SK-N-SH (cell line): ENCODE measurements at regions not wholly inside any gene's neighbourhood (a gene's known extent, or its start where the extent isn't known, plus 50 kb on each side); places are given as distances from the start of the nearest gene placed in this dataset.

Source experiments
- CTCF ChIA-PET: fragments of 300-600, 350-600 bp; formaldehyde crosslinking; extraction: SDS; loops from one replicate; lab custom pipeline; 2021; lab: Yijun Ruan, JAX
- POLR2A ChIA-PET: fragments of 350-600 bp; sonication (Branson Sonifier 250); formaldehyde crosslinking; extraction: SDS; loops from one replicate; lab custom pipeline; 2020; ENCODE audit warnings: antibody characterized with exemption, inconsistent platforms; lab: Yijun Ruan, JAX
- DNase-seq: peaks from one replicate; pipeline ENCODE4 v3.0.0; 2012
- H2AFZ ChIP-seq: fragments of 200-600 bp; sonication (generic); 2 replicates; pipeline ENCODE4 v1.8.1; 2016; ENCODE audit warnings: antibody characterized with exemption, mild to moderate bottlenecking, low read depth
- H3F3A ChIP-seq: fragments of 200-600 bp; sonication (generic); replicated peaks from 2 replicates; pipeline ENCODE3; 2016; ENCODE audit warnings: antibody characterized with exemption, mild to moderate bottlenecking; ENCODE audit not compliant: insufficient read depth
- H3K27ac ChIP-seq, 2 experiments: fragments of 200-500 bp in 1 of 2; fragments of 200-600 bp in 1 of 2; sonication (Bioruptor generic) in 1 of 2; sonication (generic), shearing (Covaris generic) in 1 of 2; 2 replicates each; pipeline versions ENCODE4 v1.5.1 to v1.6.1; 2014 to 2016; ENCODE audit warnings: low read depth in 2 of 2, inconsistent platforms in 1 of 2, low read length in 1 of 2, mild to moderate bottlenecking in 1 of 2, mixed read lengths in 1 of 2
- H3K27me3 ChIP-seq: fragments of 200-600 bp; sonication (generic), shearing (Covaris generic); 2 replicates; pipeline ENCODE4 v1.6.1; 2016; ENCODE audit warnings: mixed run types; ENCODE audit not compliant: insufficient read depth
- H3K36me3 ChIP-seq, 2 experiments: fragments of 200-500 bp in 1 of 2; fragments of 200-600 bp in 1 of 2; sonication (Bioruptor generic) in 1 of 2; sonication (generic) in 1 of 2; replicated peaks in 1 of 2; 2 replicates each; pipeline versions ENCODE3 to v1.5.1; 2014 to 2016; ENCODE audit warnings: low read length in 1 of 2, mild to moderate bottlenecking in 1 of 2; ENCODE audit not compliant: insufficient read depth in 2 of 2, control insufficient read depth in 1 of 2
- H3K4me1 ChIP-seq, 2 experiments: fragments of 200-500 bp in 1 of 2; fragments of 200-600 bp in 1 of 2; sonication (Bioruptor generic) in 1 of 2; sonication (generic), shearing (Covaris generic) in 1 of 2; 2 replicates each; pipeline versions ENCODE4 v1.5.1 to v1.6.1; 2014 to 2016; ENCODE audit warnings: low read depth in 1 of 2, low read length in 1 of 2, mixed run types in 1 of 2; ENCODE audit not compliant: insufficient read depth in 2 of 2, control insufficient read depth in 1 of 2
- H3K4me2 ChIP-seq: fragments of 200-600 bp; sonication (generic), shearing (Covaris generic); 2 replicates; pipeline ENCODE4 v1.6.1; 2017; ENCODE audit warnings: mixed run types
- H3K4me3 ChIP-seq, 2 experiments: fragments of 200-500 bp in 1 of 2; fragments of 200-600 bp in 1 of 2; sonication (Bioruptor generic) in 1 of 2; sonication (generic), shearing (Covaris generic) in 1 of 2; 2 replicates each; pipeline versions ENCODE4 v1.5.1 to v1.8.1; 2014 to 2016; ENCODE audit warnings: low read depth in 2 of 2, inconsistent platforms in 1 of 2, low read length in 1 of 2, mild to moderate bottlenecking in 1 of 2, mixed read lengths in 1 of 2, moderate library complexity in 1 of 2
- H3K79me2 ChIP-seq: fragments of 200-600 bp; sonication (generic); 2 replicates; pipeline ENCODE4 v1.8.1; 2017; ENCODE audit warnings: mild to moderate bottlenecking; ENCODE audit not compliant: insufficient read depth
- H3K9ac ChIP-seq: fragments of 200-600 bp; sonication (generic); 2 replicates; pipeline ENCODE4 v1.6.1; 2017; ENCODE audit warnings: mixed run types
- H3K9me2 ChIP-seq: fragments of 200-600 bp; sonication (generic); 2 replicates; pipeline ENCODE4 v1.6.1; 2017; ENCODE audit warnings: mixed run types
- H3K9me3 ChIP-seq: fragments of 200-600 bp; sonication (generic); 2 replicates; pipeline ENCODE4 v1.6.1; 2017; ENCODE audit warnings: mixed run types, mild to moderate bottlenecking, moderate library complexity
- H4K20me1 ChIP-seq: fragments of 200-600 bp; sonication (generic); 2 replicates; pipeline ENCODE4 v1.6.1; 2017; ENCODE audit warnings: mild to moderate bottlenecking, mixed run types; ENCODE audit not compliant: insufficient read depth
- ELF1 ChIP-seq: IDR thresholded peaks from 2 replicates; pipeline ENCODE4 v1.4.0; 2012
- FOSL2 ChIP-seq: IDR thresholded peaks from 2 replicates; pipeline ENCODE4 v1.4.0; 2012; ENCODE audit warnings: low read depth, mild to moderate bottlenecking, moderate library complexity, borderline replicate concordance
- GABPA ChIP-seq: IDR thresholded peaks from 2 replicates; pipeline ENCODE4 v1.4.0; 2012; ENCODE audit warnings: low read depth, mild to moderate bottlenecking
- GATA2 ChIP-seq: sonication (generic); formaldehyde crosslinking; IDR thresholded peaks from 2 replicates; pipeline ENCODE4 v1.5.0; 2020; ENCODE audit warnings: mild to moderate bottlenecking, missing genetic modification reagents
- NFIC ChIP-seq: IDR thresholded peaks from 2 replicates; pipeline ENCODE4 v1.4.0; 2012; ENCODE audit warnings: borderline replicate concordance
- SMC3 ChIP-seq: IDR thresholded peaks from 2 replicates; pipeline ENCODE4 v1.6.1; 2012; ENCODE audit warnings: low read depth, low read length, improper control_type of control experiment
- TCF12 ChIP-seq: IDR thresholded peaks from 2 replicates; pipeline ENCODE4 v1.4.0; 2012
- WGBS: methylation state at CpG from one replicate; pipeline ENCODE4 v1.1.6; 2017; ENCODE audit warnings: low lambda C conversion rate; 5-methylcytosine and 5-hydroxymethylcytosine counted together
- TF ChIP-seq, protein P1 (sequence below): IDR thresholded peaks from 2 replicates; pipeline ENCODE4; 2012

GRCh38 chr2:220393711-220394110, 766.3 kb downstream of the SLC4A3 start:
- ChIA-PET POLR2A (no interaction called here), CTCF (no interaction called here)
- Histone ChIP-seq H3K4me1 (no peaks in the 10 kb centered on the region), H3K36me3 (no peaks in the 10 kb centered on the region), H3K4me3 (no peak overlapping the region), H3K27ac (no peak overlapping the region), H2AFZ (no peak overlapping the region), H3K9ac (no peak overlapping the region), H3K9me3 (no peaks in the 10 kb centered on the region), H3F3A (peaks cover 12% of the 10 kb centered on the region), H4K20me1 (no peaks in the 10 kb centered on the region), H3K27me3 (no peaks in the 10 kb centered on the region), H3K9me2 (no peaks in the 10 kb centered on the region), H3K79me2 (no peaks in the 10 kb centered on the region), H3K4me2 (no peak overlapping the region)
- TF ChIP-seq, protein P1, sequence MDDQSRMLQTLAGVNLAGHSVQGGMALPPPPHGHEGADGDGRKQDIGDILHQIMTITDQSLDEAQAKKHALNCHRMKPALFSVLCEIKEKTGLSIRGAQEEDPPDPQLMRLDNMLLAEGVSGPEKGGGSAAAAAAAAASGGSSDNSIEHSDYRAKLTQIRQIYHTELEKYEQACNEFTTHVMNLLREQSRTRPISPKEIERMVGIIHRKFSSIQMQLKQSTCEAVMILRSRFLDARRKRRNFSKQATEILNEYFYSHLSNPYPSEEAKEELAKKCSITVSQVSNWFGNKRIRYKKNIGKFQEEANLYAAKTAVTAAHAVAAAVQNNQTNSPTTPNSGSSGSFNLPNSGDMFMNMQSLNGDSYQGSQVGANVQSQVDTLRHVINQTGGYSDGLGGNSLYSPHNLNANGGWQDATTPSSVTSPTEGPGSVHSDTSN = 0 out of 2 replicates have a peak, but pooled peaks have one; percentile 10
- TF ChIP-seq GATA2 (CRISPR knock-in tag) = no peak
- WGBS = 30% methylated on average over 2 of the region's 2 CpGs
- no peak for DNase-seq

GRCh38 chr2:220394433-220394832, 767.0 kb downstream of the SLC4A3 start:
- H3K4me3 ChIP-seq = no peak overlapping the region
- no peaks in the 10 kb centered on the region for H3K27me3 ChIP-seq
- H3K9ac ChIP-seq = no peak overlapping the region
- no peaks in the 10 kb centered on the region for H3K9me3 ChIP-seq
- no peaks in the 10 kb centered on the region for H4K20me1 ChIP-seq
- H2AFZ ChIP-seq = peak overlapping the region; percentile 60; the same call in 1 of the 2 replicates
- H3K27ac ChIP-seq = peak overlapping the region in 1 of 2 experiments; percentile 48; a peak in 2 of 4 replicates
- H3K9me2 ChIP-seq = no peaks in the 10 kb centered on the region
- no peaks in the 10 kb centered on the region for H3K4me1 ChIP-seq
- ChIA-PET POLR2A (no interaction called here), CTCF (no interaction called here)
- TF ChIP-seq FOSL2 (peak; percentile 27; the same call in 1 of the 2 replicates), ELF1 (no peak), SMC3 (no peak), NFIC (peak; percentile 97), TCF12 (peak; percentile 47; the same call in 1 of the 2 replicates)
- H3K36me3 ChIP-seq = no peaks in the 10 kb centered on the region
- no peaks in the 10 kb centered on the region for H3K79me2 ChIP-seq
- peak overlapping the region; percentile 19; the same call in 1 of the 2 replicates for H3K4me2 ChIP-seq
- H3F3A ChIP-seq = peaks cover 12% of the 10 kb centered on the region
- no peak for DNase-seq

GRCh38 chr2:220396287-220396686, 768.9 kb downstream of the SLC4A3 start:
- no peaks in the 10 kb centered on the region for H4K20me1 ChIP-seq
- no peaks in the 10 kb centered on the region for H3K4me1 ChIP-seq
- H3F3A ChIP-seq = peaks cover 12% of the 10 kb centered on the region
- DNase-seq = no peak
- no peaks in the 10 kb centered on the region for H3K9me3 ChIP-seq
- TF ChIP-seq NFIC (peak; percentile 32; the same call in 1 of the 2 replicates), GABPA (no peak)
- no peak overlapping the region for H3K9ac ChIP-seq
- 24% methylated on average over 4 of the region's 4 CpGs for WGBS
- peak overlapping the region in 1 of 2 experiments; percentile 54; a peak in 3 of 4 replicates for H3K27ac ChIP-seq
- no peaks in the 10 kb centered on the region for H3K9me2 ChIP-seq
- H3K4me2 ChIP-seq = no peak overlapping the region
- H3K79me2 ChIP-seq = no peaks in the 10 kb centered on the region
- H3K27me3 ChIP-seq = no peaks in the 10 kb centered on the region
- no peaks in the 10 kb centered on the region for H3K36me3 ChIP-seq
- H2AFZ ChIP-seq = no peak overlapping the region
- no peak overlapping the region; a peak in 1 of 4 replicates for H3K4me3 ChIP-seq
- POLR2A ChIA-PET = no interaction called here
- CTCF ChIA-PET = no interaction called here
